H9 (cell line): ENCODE measurements at regions not wholly inside any gene's neighbourhood (a gene's known extent, or its start where the extent isn't known, plus 50 kb on each side); places are given as distances from the start of the nearest gene placed in this dataset.

Experiments used
- DNase-seq: peaks from one replicate; pipeline ENCODE4 v3.0.0-alpha.2; 2017
- H2AFZ ChIP-seq: one replicate; pipeline ENCODE4 v1.6.1; 2013; ENCODE audit warnings: mild to moderate bottlenecking, low read length, control low read depth, moderate library complexity
- H2AK5ac ChIP-seq: 2 replicates; pipeline ENCODE4 v1.6.1; 2013; ENCODE audit warnings: low read length, control low read depth, mixed read lengths; ENCODE audit not compliant: insufficient read length
- H2BK120ac ChIP-seq: one replicate; pipeline ENCODE4 v1.6.1; 2013; ENCODE audit warnings: low read depth, mild to moderate bottlenecking, low read length, control low read depth, inconsistent platforms; ENCODE audit not compliant: poor library complexity, severe bottlenecking
- H2BK12ac ChIP-seq: 2 replicates; pipeline ENCODE4 v1.6.1; 2013; ENCODE audit warnings: low read length, control low read depth, mixed read lengths, low read depth; ENCODE audit not compliant: insufficient read length
- H2BK15ac ChIP-seq: 2 replicates; pipeline ENCODE4 v1.6.1; 2013; ENCODE audit warnings: low read depth, low read length, control low read depth
- H2BK20ac ChIP-seq: one replicate; pipeline ENCODE4 v1.6.1; 2013; ENCODE audit warnings: low read depth, mild to moderate bottlenecking, low read length, control low read depth, inconsistent platforms; ENCODE audit not compliant: poor library complexity, severe bottlenecking
- H2BK5ac ChIP-seq: 2 replicates; pipeline ENCODE4 v1.6.1; 2013; ENCODE audit warnings: low read length, control low read depth, mixed read lengths; ENCODE audit not compliant: insufficient read length
- H3K14ac ChIP-seq: 2 replicates; pipeline ENCODE4 v1.6.1; 2013; ENCODE audit warnings: low read length, control low read depth; ENCODE audit not compliant: insufficient read depth
- H3K18ac ChIP-seq: 2 replicates; pipeline ENCODE4 v1.6.1; 2013; ENCODE audit warnings: low read depth, mild to moderate bottlenecking, mixed read lengths, low read length, control low read depth; ENCODE audit not compliant: insufficient read length
- H3K23ac ChIP-seq: 2 replicates; pipeline ENCODE4 v1.6.1; 2013; ENCODE audit warnings: low read length, control low read depth, mixed read lengths, low read depth; ENCODE audit not compliant: insufficient read length
- H3K23me2 ChIP-seq: 2 replicates; pipeline ENCODE4 v1.6.1; 2013; ENCODE audit warnings: low read depth, mild to moderate bottlenecking, mixed read lengths, low read length, control low read depth; ENCODE audit not compliant: insufficient read length, poor library complexity, severe bottlenecking
- H3K27ac ChIP-seq: 2 replicates; pipeline ENCODE4 v1.5.1; 2013; ENCODE audit warnings: low read length, control low read depth, mixed read lengths, low read depth; ENCODE audit not compliant: insufficient read length
- H3K27me3 ChIP-seq: 2 replicates; pipeline ENCODE4 v1.6.1; 2013; ENCODE audit warnings: low read length, control low read depth, inconsistent platforms; ENCODE audit not compliant: insufficient read depth
- H3K4ac ChIP-seq: 2 replicates; pipeline ENCODE4 v1.6.1; 2013; ENCODE audit warnings: low read depth, mild to moderate bottlenecking, control low read depth, inconsistent platforms, low read length, moderate library complexity
- H3K4me1 ChIP-seq: 2 replicates; pipeline ENCODE4 v1.6.1; 2013; ENCODE audit warnings: low read length, control low read depth, inconsistent platforms; ENCODE audit not compliant: insufficient read depth
- H3K4me2 ChIP-seq: 2 replicates; pipeline ENCODE4 v1.6.1; 2013; ENCODE audit warnings: low read length, control low read depth, mixed read lengths; ENCODE audit not compliant: insufficient read length, insufficient read depth
- H3K56ac ChIP-seq: 2 replicates; pipeline ENCODE4 v1.6.1; 2013; ENCODE audit warnings: low read depth, mild to moderate bottlenecking, mixed read lengths, low read length, control low read depth; ENCODE audit not compliant: insufficient read length
- H3K79me1 ChIP-seq: 2 replicates; pipeline ENCODE4 v1.6.1; 2013; ENCODE audit warnings: low read depth, mild to moderate bottlenecking, moderate library complexity, low read length, control low read depth, inconsistent platforms; ENCODE audit not compliant: insufficient read depth, poor library complexity, severe bottlenecking
- H3K79me2 ChIP-seq: 2 replicates; pipeline ENCODE4 v1.6.1; 2013; ENCODE audit warnings: low read length, control low read depth, inconsistent platforms; ENCODE audit not compliant: insufficient read depth
- H3K9ac ChIP-seq: 2 replicates; pipeline ENCODE4 v1.6.1; 2013; ENCODE audit warnings: low read length, control low read depth, mixed read lengths; ENCODE audit not compliant: insufficient read length; ENCODE audit errors: extremely low read depth
- H3K9me3 ChIP-seq: one replicate; pipeline ENCODE4 v1.6.1; 2013; ENCODE audit warnings: low read depth, low read length, inconsistent platforms; ENCODE audit not compliant: control insufficient read depth
- H3T11ph ChIP-seq: one replicate; pipeline ENCODE4 v1.6.1; 2013; ENCODE audit warnings: mild to moderate bottlenecking, low read length, control low read depth, inconsistent platforms
- H4K20me1 ChIP-seq: one replicate; pipeline ENCODE4 v1.6.1; 2013; ENCODE audit not compliant: control insufficient read depth, insufficient read length, insufficient read depth
- H4K5ac ChIP-seq: 2 replicates; pipeline ENCODE4 v1.6.1; 2013; ENCODE audit warnings: low read depth, mild to moderate bottlenecking, mixed read lengths, low read length, control low read depth; ENCODE audit not compliant: insufficient read length
- H4K8ac ChIP-seq: replicated peaks from 2 replicates; pipeline ENCODE4 v1.6.1; 2013; ENCODE audit warnings: low read length, control low read depth, mixed read lengths, low read depth; ENCODE audit not compliant: insufficient read length
- H4K91ac ChIP-seq: 2 replicates; pipeline ENCODE4 v1.6.1; 2013; ENCODE audit warnings: low read depth, mild to moderate bottlenecking, moderate library complexity, mixed read lengths, low read length, control low read depth; ENCODE audit not compliant: insufficient read length
- H3K27ac Mint-ChIP-seq, 3 experiments: 2 replicates in 2 of 3; 3 replicates in 1 of 3; pipeline ENCODE4 v1.8.0; 2020 to 2021; ENCODE audit warnings: mixed read lengths in 3 of 3, mild to moderate bottlenecking in 1 of 3, moderate library complexity in 1 of 3
- H3K27me3 Mint-ChIP-seq: 2 replicates; pipeline ENCODE4 v1.8.0; 2021; ENCODE audit warnings: low read depth, mild to moderate bottlenecking, moderate library complexity, mixed read lengths
- H3K36me3 Mint-ChIP-seq, 3 experiments: 2 replicates in 2 of 3; 3 replicates in 1 of 3; pipeline ENCODE4 v1.8.0; 2020 to 2021; ENCODE audit warnings: low read depth in 3 of 3, mixed read lengths in 3 of 3; ENCODE audit not compliant: insufficient read depth in 1 of 3
- H3K4me1 Mint-ChIP-seq, 2 experiments: 2 replicates each; pipeline ENCODE4 v1.8.0; 2020; ENCODE audit warnings: mixed read lengths in 2 of 2
- H3K4me3 Mint-ChIP-seq, 2 experiments: 2 replicates in 1 of 2; 3 replicates in 1 of 2; pipeline ENCODE4 v1.8.0; 2020 to 2021; ENCODE audit warnings: mild to moderate bottlenecking in 2 of 2, mixed read lengths in 2 of 2, moderate library complexity in 1 of 2
- H3K9me3 Mint-ChIP-seq, 2 experiments: 2 replicates in 1 of 2; 3 replicates in 1 of 2; pipeline ENCODE4 v1.8.0; 2020; ENCODE audit warnings: mild to moderate bottlenecking in 2 of 2, mixed read lengths in 2 of 2, moderate library complexity in 1 of 2
- WGBS: extraction: QIAGEN DNeasy Blood & Tissue Kit; methylation state at CpG from one replicate; pipeline ENCODE4 v1.1.7; 2013; ENCODE audit warnings: missing lambda C conversion rate, low lambda C conversion rate, mixed read lengths; ENCODE audit not compliant: insufficient read length; ENCODE audit errors: extremely low coverage; 5-methylcytosine and 5-hydroxymethylcytosine counted together
- TF ChIP-seq, protein P1 (sequence below): fragments of 200-600 bp; sonication (generic); conservative IDR thresholded peaks from 3 replicates; pipeline ENCODE4 v1.8.0; 2021; ENCODE audit warnings: antibody characterized with exemption, mild to moderate bottlenecking

- no CpG with 5 or more reads among the region's 2 CpGs for WGBS
- Histone ChIP-seq H3K4ac (no peak overlapping the region), H3K4me2 (no peak overlapping the region), H2BK120ac (no peak overlapping the region), H3T11ph (no peak overlapping the region), H4K20me1 (no peaks in the 10 kb centered on the region), H3K4me1 (no peaks in the 10 kb centered on the region; the same call in 1 of the 2 replicates), H2AK5ac (no peak overlapping the region), H4K8ac (no peak overlapping the region), H3K79me1 (no peaks in the 10 kb centered on the region), H3K14ac (no peak overlapping the region), H2BK20ac (no peak overlapping the region), H4K5ac (no peak overlapping the region), H3K79me2 (no peaks in the 10 kb centered on the region), H3K23me2 (no peaks in the 10 kb centered on the region), H3K27ac (no peak overlapping the region), H3K27me3 (no peaks in the 10 kb centered on the region), H2BK5ac (no peak overlapping the region), H4K91ac (no peak overlapping the region), H3K23ac (no peak overlapping the region), H3K9me3 (no peaks in the 10 kb centered on the region), H2BK12ac (no peak overlapping the region), H2BK15ac (no peak overlapping the region), H3K9ac (no peak overlapping the region), H2AFZ (no peak overlapping the region), H3K18ac (no peak overlapping the region), H3K56ac (no peak overlapping the region)
- H3K4me3 Mint-ChIP-seq, result no peak overlapping the region
- H3K27ac Mint-ChIP-seq, result no peak overlapping the region
- H3K36me3 Mint-ChIP-seq, result no peaks in the 10 kb centered on the region
- H3K4me1 Mint-ChIP-seq, result peaks cover 8 to 9% of the 10 kb centered on the region in 2 experiments; a peak in 2 of 4 replicates
- H3K27me3 Mint-ChIP-seq, result no peaks in the 10 kb centered on the region; the same call in 1 of the 2 replicates
- TF ChIP-seq, protein P1, sequence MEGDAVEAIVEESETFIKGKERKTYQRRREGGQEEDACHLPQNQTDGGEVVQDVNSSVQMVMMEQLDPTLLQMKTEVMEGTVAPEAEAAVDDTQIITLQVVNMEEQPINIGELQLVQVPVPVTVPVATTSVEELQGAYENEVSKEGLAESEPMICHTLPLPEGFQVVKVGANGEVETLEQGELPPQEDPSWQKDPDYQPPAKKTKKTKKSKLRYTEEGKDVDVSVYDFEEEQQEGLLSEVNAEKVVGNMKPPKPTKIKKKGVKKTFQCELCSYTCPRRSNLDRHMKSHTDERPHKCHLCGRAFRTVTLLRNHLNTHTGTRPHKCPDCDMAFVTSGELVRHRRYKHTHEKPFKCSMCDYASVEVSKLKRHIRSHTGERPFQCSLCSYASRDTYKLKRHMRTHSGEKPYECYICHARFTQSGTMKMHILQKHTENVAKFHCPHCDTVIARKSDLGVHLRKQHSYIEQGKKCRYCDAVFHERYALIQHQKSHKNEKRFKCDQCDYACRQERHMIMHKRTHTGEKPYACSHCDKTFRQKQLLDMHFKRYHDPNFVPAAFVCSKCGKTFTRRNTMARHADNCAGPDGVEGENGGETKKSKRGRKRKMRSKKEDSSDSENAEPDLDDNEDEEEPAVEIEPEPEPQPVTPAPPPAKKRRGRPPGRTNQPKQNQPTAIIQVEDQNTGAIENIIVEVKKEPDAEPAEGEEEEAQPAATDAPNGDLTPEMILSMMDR, result no peak
- no peak for DNase-seq
- peaks cover 0 to 4% of the 10 kb centered on the region in 2 experiments; a peak in 3 of 5 replicates for H3K9me3 Mint-ChIP-seq
Measured at GRCh38 chr5:74341221-74341620, 299.3 kb downstream of the ENC1 start.
